GM20000 (cell line): ENCODE measurements at regions not wholly inside any gene's neighbourhood (a gene's known extent, or its start where the extent isn't known, plus 50 kb on each side); places are given as distances from the start of the nearest gene placed in this dataset.
A peak's percentile ranks its signal among the peaks of the same experiment; 100 is the strongest.

ENCODE experiments used
- DNase-seq: peaks from one replicate; pipeline ENCODE4 v3.0.0; 2012; ENCODE audit warnings: low spot score
- CTCF ChIP-seq: IDR thresholded peaks from 2 replicates; pipeline ENCODE4 v1.5.1; 2012; ENCODE audit warnings: mild to moderate bottlenecking, control low read depth; ENCODE audit errors: extremely low read depth, missing control alignments

GRCh38 chr10:114879541-114880158 is 58.1 kb downstream of the FHIP2A start:
- peak; percentile 42 for DNase-seq

GRCh38 chr10:114881417-114881816 is 56.6 kb upstream of the TRUB1 start:
- no peak for DNase-seq
- no peak for TF ChIP-seq CTCF

More at GRCh38 chr10:114879541-114880158, 58.1 kb downstream of the FHIP2A start:
- TF ChIP-seq CTCF = peak; percentile 63

DNA sequence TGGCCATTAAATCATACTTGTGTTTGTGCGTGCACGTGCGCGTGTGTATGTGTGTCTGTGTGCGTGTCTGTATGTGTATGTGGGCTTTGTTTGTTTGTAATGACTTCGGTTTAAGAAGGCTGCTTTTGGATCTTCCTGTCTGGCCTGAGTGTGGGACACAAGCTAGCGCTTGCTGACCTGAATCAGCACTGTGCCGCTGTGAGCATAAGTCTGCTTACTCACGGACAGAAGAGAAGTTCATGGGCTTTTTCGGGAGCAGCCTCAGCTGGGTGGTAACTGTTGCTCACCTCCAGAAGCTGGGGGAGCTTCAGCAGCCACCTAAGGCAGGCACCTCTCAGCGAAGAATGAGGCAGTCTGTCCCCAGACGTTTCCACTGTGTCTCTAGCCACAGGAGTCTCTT is 56.1 kb upstream of the TRUB1 start:
- no peak for TF ChIP-seq CTCF

GRCh38 chr10:114885443-114885842 is 52.6 kb upstream of the TRUB1 start:
- no peak for TF ChIP-seq CTCF
- no peak for DNase-seq

More for the DNA sequence above, 56.1 kb upstream of the TRUB1 start:
- no peak for DNase-seq
